GM18499 (cell line): ENCODE measurements at regions not wholly inside any gene's neighbourhood (a gene's known extent, or its start where the extent isn't known, plus 50 kb on each side); places are given as distances from the start of the nearest gene placed in this dataset.
"Not testable (repeated sequence)": the region's sequence is repeated elsewhere in the genome, so short reads cannot be mapped to it uniquely, and the experiment has no call there.

Experiments used
- ATAC-seq: cut with Tn5 transposase; IDR thresholded peaks from one replicate; pipeline ENCODE4 v1.9.1; 2021; ENCODE audit warnings: moderate number of reproducible peaks; ENCODE audit not compliant: insufficient read depth, unreplicated experiment

DNA sequence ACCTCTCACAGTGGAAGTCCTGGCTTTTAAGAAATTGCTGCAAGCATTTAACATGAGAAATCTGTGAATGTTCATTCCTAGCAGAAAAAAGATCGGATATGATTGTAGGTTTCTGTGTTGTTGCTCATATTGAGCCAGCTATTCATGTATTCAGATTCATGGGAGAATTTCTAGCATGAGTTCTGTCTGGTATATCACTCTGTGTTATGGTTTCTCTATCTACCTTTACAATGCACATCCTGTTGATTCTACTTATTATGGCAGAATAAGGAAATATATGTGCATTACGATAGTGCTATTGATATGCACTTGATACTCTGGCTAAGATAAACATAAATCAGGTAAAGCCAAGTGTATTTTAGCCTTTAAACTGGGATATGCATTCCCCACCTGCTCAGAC lies 138.2 kb downstream of the KCNRG start:
- ATAC-seq, result no peak

DNA sequence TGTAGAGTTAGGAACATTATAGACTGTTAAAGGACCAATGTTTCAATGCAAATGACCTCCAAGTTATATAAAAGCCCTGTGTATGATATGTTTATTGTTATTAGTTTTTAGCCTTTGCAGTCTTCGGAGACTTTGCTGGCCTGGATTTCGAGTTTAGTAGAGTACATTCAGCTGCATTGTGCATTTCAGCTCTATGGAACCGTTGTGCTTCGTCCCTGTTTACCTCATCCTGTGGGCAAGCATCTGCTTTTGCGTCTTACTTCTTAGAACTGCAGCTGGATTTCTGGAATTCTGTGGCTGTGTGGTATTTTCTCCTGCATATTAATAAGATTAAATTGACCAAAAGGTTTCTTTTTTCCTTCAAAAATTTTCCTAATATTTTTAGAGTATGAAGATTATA lies 138.6 kb downstream of the KCNRG start:
- ATAC-seq, result no peak

DNA sequence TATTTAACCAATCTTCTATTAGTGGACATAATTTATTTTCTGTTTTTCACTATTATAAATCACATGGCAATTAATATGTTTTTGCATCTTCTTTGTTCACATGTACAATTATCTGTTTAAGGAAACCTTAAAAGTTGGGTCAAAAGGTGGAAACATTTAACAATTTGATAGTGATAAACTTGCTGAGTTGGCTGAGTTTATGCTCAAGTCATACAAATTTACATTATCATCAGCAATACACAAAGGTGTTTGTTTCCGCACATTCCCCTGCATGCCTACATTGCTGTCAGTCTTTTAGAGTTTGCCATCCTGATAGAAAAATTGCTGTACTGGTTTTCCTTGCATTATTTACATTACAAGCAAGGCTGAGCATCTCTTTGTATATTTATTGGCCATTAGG lies 139.5 kb downstream of the KCNRG start:
- no peak for ATAC-seq

DNA sequence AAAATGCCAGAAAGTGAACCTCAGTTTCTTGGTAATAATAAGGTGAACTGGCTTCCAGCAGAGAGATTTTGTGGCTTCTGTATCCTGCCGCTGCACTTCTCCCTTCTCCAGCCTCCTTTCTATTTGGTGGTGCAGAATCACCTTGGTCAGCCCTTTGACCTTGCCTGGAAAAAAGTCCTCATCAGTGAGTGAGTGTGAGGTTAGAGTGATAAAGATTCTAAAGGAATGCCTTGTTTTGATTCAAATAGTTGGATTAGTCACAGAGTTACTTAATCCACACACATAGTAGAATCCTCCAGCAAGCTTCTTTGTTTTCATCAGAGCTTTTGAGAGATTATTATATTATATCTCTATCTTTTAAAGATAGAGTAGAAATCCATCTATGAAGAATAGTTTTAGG lies 140.9 kb downstream of the KCNRG start:
- no peak for ATAC-seq

DNA sequence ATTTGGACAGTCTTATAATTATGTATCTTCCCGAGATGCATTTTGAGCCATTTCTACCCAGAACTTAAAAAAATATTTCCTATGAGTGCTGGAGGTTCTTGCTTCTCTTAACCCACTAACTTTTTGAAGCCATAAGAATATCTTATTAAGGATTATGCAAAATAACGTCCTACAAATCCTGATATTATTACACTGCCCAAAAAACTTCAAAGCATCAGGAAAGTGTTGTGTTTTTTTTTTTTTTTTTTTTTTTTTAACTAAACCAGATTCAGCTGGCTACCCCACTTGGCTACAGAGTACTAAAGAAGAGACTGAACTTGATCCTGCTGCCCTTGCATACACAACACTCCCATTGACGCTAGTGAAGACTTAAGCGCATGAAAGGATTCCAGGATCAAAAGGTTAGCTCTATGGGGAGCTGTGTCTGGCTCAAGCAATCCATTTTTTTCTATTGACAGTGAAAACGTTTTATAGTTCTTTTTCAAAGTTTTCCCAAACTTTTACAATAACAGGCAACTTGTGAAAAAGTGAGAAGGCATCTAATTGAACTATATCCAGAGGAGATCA lies 141.4 kb downstream of the KCNRG start:
- no peak for ATAC-seq

DNA sequence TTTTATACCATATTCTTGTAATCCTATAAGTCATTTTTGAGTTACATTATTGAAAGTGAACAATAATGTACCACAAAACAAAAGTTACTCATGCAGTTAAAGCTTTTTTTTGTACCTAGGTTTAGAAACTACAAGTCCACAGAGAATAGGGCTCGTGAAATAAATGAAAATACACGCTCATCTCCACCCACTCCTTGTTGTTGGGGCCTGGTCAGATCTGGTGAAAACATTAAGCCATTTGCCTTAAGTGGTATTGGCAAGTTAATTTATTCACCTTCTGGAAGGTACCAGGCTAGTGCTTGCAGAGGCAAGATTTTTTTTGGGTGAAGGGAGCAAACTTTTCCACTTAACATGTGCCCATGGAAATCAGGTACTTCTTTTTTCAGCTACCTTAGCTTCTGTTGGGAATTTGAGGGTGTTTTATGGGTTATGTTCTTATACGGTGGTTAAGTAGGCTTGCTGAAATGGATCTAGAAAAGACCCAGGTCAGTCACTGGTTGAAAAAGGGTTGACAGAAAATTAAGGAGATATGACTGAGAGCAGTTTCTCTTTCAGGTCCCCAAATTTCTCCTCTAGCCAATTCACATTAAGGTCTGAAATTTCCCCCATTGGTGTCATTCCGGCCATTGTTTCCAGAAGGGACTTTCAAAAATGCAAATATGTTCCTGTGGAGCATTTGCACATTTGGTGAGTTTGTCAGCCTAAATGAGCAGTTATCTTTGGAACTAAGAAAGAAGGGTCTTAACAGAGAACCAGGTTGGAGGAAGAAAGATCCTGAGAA lies 143.3 kb downstream of the KCNRG start:
- ATAC-seq, result no peak

DNA sequence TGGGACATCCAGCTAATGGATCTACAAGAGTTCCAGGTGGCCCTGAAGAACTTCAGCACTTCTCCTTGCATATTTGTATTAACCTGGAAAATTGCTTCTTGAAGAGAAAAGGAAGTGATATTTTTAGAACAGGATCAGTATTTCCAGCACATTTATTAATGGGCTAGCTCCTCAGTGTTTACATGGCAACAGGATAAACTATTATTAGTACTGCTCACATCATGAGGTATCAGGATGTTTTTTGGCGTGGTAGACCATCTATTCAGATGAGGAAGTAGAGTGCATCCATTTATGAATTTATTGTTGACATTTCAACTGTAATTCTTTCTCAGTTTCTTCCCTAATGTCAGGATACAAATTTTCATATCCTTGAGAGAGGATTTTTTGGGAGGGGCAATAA lies 144.4 kb downstream of the KCNRG start:
- ATAC-seq, result no peak

DNA sequence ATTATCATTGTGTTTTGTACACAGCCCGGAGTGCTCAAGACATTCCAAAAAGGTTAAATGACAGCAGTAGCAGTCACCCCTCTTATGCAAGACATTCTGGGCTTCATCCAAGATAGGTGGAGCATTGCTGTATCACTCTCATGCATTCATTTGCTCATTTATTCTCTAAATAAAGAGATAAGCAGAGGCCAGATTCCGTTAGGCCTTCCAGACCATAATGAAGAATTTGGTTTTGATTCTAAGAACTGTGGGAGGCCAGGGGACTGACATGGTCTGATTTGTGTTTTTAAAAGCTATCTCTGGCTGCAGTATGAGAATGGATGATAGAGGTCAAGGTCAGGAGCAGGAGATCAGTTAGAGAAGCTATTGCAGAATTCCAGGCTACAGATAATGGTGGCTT lies 145.8 kb downstream of the KCNRG start:
- ATAC-seq, result no peak

DNA sequence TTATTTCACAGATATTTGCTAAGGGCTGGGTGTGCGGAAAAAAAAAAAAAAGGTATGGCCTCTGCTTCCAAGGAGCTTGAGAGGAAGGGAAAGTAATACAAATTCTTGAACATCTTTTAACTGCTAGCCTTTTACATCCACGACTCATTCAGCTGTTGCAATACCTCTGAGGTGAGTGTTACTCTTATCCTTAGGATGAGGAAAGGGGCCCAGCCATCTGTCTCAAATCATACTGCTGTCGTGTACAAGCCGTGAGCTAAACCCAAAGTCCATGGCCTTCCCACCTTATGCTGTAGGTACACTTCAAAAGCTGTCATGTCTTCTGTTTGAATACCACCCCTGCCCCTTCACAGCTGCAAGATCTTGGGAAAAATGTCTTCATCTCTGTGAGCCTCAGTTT lies 146.8 kb downstream of the KCNRG start:
- ATAC-seq, result no peak

DNA sequence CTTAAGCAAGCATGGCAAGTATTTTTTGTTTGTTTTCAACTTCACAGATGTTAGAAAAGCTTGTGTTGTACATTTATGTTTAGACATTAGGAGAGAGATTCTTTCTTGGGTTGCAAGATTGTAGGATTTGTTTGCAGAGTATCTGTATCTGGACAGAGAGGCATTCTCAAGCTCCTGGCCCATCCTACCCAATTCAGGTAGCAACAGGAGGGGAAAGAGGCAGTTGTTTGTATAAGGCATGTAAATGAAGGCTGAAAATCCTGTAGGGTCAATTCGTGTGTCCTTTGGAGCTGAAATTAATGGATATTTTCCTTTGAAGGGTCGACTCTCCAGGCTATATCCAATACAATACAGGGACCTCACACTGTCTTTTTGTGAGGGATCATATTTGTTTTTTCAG lies 147.3 kb downstream of the KCNRG start:
- ATAC-seq, result no peak

DNA sequence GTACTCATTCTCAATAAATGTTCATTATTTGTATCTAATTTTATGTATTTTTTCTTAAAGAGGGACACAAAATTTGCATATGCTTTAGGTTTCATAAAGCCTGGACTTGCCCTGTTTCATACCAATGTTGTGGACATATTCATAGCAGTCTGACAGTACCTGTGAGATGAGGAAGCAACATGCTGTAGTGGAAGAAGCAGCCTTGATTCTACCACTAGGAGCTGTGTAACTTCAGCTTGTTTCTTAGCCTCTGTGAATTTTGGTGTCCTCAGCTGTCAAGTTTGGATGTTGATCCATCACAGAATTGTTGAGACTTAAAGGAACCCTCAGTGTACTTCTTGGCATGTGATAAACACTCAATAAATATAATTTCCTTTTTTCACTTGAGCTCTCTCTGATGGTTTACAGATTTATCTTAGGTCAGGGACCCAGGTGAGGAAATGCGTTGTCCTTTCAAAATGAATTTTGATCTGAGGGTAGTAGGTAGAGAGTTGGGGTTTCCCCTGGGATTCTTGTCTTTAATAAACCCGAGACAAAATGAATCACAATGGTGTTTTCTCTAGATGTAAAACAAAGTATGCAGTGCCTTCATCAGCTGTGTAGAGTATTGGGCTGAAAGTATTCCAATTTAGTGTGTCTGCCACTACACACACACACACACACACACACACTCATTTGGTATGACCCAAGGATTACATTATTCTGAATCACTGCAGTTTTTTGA lies 152.1 kb downstream of the KCNRG start:
- ATAC-seq, result no peak

DNA sequence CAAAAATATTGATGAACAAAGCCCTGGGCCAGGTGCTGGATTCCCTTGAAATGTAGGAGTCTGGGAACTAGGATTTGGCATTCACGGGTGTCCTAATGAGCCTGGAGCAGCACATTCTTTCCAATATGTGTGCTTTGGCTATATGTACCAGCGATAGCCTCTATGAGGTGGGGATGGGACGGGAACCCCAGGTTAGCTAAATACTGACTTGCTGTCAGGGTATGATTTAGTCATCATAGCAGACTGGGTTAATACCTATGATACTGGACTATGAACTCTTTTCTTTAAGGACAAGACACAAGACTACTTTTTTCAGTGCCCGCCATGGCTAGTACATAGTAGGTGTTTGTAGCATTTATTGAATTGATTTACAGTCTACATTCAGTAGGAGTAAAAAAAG lies 152.7 kb downstream of the KCNRG start:
- ATAC-seq, result no peak

DNA sequence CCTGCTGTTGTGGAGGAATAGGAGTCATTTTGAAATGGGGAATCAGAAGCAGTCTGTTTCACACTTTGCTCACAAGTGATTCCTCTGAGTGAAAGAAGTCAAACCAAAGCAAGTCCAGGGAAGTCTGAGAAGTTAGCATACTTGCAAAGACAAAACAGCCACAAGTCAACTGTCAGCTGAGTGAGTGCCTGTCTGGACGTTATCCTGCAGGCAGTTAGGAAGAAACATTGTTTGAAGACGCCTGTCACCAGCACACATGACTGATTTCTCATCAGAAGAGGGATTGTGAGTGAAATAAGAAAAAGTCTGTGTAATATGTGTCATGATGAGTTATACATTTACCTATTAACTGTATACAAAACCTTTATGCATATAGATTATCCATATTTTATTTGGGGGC lies 153.5 kb downstream of the KCNRG start:
- ATAC-seq, result no peak

DNA sequence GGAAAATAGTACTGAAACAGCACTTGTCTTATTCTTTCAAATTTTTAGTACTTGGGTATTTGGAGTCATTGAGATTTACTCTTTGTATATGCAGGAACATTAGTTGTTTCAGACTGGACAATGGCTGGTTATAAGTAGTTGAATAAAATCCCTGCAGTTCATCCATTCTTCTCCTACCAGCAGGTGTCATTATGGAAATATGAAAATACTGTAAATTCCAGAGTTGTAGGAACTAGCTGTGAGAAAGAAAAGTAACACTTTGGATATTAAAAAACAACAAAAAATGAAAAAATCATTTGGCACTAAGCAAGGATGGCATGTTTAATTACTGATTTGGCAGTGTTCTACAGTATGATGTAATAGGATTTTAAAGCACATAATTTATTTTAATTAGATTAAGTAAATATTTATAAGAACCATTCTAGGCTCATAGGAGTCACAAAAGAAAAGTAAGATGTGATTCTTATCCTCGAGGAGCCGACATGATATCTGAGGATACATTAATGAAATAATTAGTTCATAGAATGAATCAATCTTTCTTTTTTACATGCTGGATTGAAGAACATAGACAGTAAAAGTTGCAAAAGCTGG lies 155.3 kb downstream of the KCNRG start:
- no peak for ATAC-seq

DNA sequence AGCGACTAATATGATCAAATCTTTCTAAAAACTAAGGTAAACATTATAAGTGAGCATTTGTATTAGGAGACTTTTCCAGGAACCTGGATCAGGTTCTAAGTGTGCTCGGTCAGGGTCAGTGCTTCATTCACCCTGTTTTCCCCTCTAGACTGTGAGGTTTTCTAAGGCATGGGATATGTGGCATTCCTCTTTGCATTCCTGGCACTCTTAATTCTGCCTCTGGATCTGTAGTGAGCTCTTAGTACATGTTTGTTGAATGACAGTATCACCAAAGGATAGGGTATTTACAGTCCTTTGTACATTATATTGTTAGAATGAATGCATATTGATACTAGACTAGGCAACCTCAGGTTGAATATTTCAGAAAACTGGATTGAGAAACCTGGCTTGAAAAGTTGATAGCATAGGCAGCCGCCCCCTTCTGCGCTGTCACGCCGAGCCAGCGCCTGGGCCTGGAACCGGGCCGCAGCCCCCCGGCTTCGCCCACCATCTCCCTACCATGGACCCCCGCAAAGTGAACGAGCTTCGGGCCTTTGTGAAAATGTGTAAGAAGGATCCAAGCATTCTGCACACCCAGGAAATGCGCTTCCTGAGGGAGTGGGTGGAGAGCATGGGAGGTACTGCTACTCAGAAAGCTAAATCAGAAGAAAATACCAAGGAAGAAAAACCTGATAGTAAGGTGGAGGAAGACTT lies 156.5 kb downstream of the KCNRG start:
- ATAC-seq, result no peak

DNA sequence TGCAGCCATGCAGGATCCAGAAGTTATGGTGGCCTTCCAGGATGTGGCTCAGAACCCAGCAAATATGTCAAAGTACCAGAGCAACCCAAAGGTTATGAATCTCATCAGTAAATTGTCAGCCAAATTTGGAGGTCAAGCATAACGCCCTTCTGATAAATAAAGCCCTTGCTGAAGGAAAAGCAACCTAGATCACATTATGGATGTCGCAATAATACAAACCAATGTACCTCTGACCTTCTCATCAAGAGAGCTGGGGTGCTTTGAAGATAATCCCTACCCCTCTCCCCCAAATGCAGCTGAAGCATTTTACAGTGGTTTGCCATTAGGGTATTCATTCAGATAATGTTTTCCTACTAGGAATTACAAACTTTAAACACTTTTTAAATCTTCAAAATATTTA lies 157.8 kb downstream of the KCNRG start:
- not testable (repeated sequence) for ATAC-seq

DNA sequence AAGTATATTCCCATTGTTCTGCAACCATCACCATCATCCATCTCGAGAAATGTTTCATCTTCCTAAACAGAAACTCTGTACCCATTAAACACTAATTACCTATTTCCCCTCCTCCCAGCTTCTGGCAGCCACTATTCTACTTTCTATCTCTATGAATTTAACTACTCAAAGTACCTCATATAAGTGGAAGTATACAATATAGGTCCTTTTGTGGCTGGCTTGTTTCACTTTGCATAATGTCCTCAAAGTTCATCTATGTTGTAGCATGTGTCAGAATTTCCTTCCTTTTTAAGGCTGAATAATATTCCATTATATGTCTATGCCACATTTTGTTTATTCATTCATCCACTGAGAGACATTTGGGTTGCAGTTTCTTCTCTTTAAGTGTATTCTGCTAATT lies 159.4 kb downstream of the KCNRG start:
- ATAC-seq, result no peak

DNA sequence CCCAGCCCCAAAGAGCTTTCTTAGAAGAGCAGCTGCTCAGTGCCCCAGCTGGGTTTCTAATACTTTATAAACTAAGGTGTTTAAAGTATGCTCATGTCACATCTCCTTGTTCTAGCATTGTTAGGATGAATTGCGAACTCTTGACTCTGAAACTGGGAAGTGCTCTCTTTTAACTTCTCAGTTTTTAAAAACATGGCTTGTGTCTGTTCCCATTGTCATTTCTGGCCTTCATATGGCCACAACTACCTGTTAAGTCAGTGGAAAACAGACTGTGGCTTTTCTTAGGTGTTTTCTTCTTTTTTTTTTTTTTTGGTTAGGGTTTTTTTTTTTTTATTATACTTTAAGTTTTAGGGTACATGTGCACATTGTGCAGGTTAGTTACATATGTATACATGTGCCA lies 164.7 kb downstream of the KCNRG start:
- ATAC-seq, result no peak

DNA sequence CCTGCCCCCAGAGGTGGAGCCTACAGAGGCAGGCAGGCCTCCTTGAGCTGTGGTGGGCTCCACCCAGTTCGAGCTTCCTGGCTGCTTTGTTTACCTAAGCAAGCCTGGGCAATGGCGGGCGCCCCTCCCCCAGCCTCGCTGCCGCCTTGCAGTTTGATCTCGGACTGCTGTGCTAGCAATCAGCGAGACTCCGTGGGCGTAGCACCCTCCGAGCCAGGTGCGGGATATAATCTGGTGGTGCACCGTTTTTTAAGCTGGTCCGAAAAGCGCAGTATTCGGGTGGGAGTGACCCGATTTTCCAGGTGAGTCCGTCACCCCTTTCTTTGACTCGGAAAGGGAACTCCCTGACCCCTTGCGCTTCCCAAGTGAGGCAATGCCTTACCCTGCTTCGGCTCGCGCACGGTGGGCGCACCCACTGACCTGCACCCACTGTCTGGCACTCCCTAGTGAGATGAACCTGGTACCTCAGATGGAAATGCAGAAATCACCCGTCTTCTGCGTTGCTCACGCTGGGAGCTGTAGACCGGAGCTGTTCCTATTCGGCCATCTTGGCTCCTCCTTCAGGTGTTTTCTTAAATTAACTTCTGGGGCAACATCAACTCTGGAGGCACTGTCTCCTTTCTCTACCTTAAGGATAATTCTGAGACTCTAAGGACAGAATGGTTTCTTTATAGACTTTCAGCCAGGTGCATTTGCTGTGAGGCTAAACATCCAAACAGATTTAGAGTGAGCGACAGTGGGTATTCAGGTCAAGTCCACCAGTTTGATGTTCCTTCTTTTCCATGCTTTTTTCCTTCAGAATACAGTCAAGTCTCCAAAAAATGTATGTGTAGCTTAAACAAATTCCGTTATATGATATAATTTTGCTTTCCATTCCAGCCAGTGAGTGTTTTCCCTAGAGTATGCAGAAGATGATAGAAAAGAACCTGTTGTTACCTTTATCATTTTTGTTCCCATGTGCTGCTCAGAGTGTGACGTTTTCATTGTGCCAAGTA lies 170.8 kb downstream of the KCNRG start:
- ATAC-seq, result not testable (repeated sequence)
